Left ventricle myocardium inferior (tissue), 1 donor: ENCODE measurements at regions not wholly inside any gene's neighbourhood (a gene's known extent, or its start where the extent isn't known, plus 50 kb on each side); places are given as distances from the start of the nearest gene placed in this dataset.

Experiments
- DNase-seq: peaks from one replicate; pipeline ENCODE4 v3.0.0-alpha.2; 2020
- H3K27ac ChIP-seq: fragments of 200-600 bp; replicated peaks from 2 replicates; pipeline ENCODE4 v1.8.0; 2021
- H3K27me3 ChIP-seq: fragments of 200-600 bp; 2 replicates; pipeline ENCODE4 v1.8.0; 2021; ENCODE audit warnings: low read depth
- H3K36me3 ChIP-seq: fragments of 200-600 bp; 2 replicates; pipeline ENCODE4 v1.8.0; 2021
- H3K4me1 ChIP-seq: fragments of 200-600 bp; 2 replicates; pipeline ENCODE4 v1.8.0; 2021
- H3K4me3 ChIP-seq: fragments of 200-600 bp; 2 replicates; pipeline ENCODE4 v1.8.0; 2021; ENCODE audit warnings: mild to moderate bottlenecking, moderate library complexity
- H3K9me3 ChIP-seq: fragments of 200-600 bp; replicated peaks from 2 replicates; pipeline ENCODE4 v1.8.0; 2021
- intact Hi-C: fragments of 100-400 bp; cut with micrococcal nuclease; formaldehyde crosslinking; loops from one replicate; pipeline ENCODE4 v1.11.0; 2022
- TF ChIP-seq, protein P1 (sequence below): fragments of 200-600 bp; IDR thresholded peaks from 2 replicates; pipeline ENCODE4 v1.8.0; 2021; ENCODE audit warnings: antibody characterized with exemption, mild to moderate bottlenecking, borderline replicate concordance
- donor health status: DM: no; HTN: yes; CAD: no; lungs with severe emphysema.

DNA sequence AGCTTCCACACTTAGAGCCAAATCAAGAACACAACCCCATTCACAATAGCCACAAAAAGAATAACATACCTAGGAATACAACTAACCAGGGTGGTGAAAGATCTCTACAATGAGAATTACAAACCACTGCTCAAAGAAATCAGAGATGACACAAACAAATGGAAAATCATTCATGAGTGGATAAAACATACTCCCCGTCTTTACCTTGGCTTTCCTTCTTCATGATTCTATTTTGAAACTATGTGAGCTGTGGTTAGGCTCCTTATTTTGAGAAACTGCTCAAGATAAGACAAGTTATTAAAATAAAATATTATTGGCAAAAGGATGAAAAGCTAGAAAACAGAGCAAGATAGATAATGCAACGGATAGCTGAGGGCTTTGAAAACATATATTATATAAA lies 598.1 kb upstream of the FAT1 start:
- Histone ChIP-seq H3K27me3 (no peaks in the 10 kb centered on the region), H3K4me1 (no peaks in the 10 kb centered on the region), H3K9me3 (no peaks in the 10 kb centered on the region), H3K36me3 (no peaks in the 10 kb centered on the region), H3K4me3 (no peak overlapping the region), H3K27ac (no peak overlapping the region)
- intact Hi-C loops, result no loop called here
- no peak for DNase-seq
- TF ChIP-seq, protein P1, sequence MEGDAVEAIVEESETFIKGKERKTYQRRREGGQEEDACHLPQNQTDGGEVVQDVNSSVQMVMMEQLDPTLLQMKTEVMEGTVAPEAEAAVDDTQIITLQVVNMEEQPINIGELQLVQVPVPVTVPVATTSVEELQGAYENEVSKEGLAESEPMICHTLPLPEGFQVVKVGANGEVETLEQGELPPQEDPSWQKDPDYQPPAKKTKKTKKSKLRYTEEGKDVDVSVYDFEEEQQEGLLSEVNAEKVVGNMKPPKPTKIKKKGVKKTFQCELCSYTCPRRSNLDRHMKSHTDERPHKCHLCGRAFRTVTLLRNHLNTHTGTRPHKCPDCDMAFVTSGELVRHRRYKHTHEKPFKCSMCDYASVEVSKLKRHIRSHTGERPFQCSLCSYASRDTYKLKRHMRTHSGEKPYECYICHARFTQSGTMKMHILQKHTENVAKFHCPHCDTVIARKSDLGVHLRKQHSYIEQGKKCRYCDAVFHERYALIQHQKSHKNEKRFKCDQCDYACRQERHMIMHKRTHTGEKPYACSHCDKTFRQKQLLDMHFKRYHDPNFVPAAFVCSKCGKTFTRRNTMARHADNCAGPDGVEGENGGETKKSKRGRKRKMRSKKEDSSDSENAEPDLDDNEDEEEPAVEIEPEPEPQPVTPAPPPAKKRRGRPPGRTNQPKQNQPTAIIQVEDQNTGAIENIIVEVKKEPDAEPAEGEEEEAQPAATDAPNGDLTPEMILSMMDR, result no peak

DNA sequence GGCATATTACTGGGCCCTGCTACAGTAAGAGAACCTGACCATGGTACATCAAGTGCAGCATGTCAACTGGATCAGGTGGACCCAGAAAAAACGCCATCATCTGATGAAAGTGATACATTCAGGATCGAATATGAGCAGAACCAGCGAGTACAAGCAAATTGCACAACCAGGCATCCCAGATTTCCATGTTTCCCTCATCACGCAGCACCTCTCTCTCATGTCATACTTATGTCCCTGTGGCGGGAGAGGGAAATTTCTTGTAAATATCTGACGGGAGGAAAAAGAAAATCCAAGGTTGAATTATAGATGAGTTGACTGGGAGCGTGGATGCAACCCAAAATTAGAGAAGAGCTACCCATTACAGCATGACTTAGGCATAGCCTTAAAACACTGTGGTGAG lies 608.5 kb upstream of the FAT1 start:
- Histone ChIP-seq H3K36me3 (no peaks in the 10 kb centered on the region), H3K4me1 (no peaks in the 10 kb centered on the region), H3K27ac (no peak overlapping the region), H3K9me3 (no peaks in the 10 kb centered on the region), H3K27me3 (no peaks in the 10 kb centered on the region), H3K4me3 (no peak overlapping the region)
- intact Hi-C loops, result no loop called here
- TF ChIP-seq, protein P1, result no peak
- no peak for DNase-seq

DNA sequence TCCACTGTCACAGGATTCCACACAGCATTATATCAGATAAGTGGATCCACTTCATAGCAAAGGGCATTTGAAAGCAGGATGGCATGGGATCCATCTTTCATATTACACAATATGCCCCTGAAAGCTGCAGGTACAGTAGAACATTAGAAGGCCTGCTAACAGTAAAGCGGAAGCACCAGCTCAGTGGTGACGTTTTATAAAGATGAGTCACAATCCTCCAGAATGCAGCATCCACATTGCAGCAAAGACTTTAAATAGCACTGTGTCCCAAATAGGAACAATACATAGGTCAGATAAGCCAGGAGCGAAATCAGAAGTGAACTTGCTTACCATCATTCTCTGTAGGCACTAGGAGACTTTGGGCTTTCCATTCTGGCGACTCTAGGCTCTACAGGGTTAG lies 609.5 kb upstream of the FAT1 start:
- Histone ChIP-seq H3K36me3 (no peaks in the 10 kb centered on the region), H3K9me3 (peaks cover 8% of the 10 kb centered on the region), H3K4me1 (no peaks in the 10 kb centered on the region), H3K27me3 (no peaks in the 10 kb centered on the region), H3K4me3 (no peak overlapping the region), H3K27ac (no peak overlapping the region)
- intact Hi-C loops, result no loop called here
- TF ChIP-seq, protein P1, result no peak
- no peak for DNase-seq

DNA sequence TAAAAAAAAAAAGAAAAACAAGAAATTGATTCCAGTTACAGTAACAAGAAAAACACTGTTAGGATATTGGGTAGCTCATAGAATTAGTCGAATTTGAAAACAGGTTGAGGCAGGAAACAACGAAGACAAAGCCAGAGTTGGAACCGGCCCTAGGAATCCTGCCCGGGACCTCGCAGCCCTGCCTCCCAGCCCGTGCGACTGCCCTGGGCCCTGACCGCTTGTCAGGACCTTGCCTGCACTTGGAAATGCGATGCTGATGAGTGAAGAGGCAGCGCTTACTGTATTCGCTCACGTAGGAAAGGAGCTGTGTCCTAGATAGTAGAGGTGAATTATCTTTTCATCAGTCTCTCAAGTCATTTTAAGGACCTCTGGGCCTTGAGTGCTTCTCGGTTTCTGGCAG lies 611.7 kb upstream of the FAT1 start:
- Histone ChIP-seq H3K4me3 (no peak overlapping the region), H3K27me3 (no peaks in the 10 kb centered on the region), H3K36me3 (no peaks in the 10 kb centered on the region), H3K9me3 (peaks cover 15% of the 10 kb centered on the region), H3K27ac (no peak overlapping the region), H3K4me1 (no peaks in the 10 kb centered on the region)
- TF ChIP-seq, protein P1, result no peak
- DNase-seq, result no peak
- intact Hi-C loops, result no loop called here

DNA sequence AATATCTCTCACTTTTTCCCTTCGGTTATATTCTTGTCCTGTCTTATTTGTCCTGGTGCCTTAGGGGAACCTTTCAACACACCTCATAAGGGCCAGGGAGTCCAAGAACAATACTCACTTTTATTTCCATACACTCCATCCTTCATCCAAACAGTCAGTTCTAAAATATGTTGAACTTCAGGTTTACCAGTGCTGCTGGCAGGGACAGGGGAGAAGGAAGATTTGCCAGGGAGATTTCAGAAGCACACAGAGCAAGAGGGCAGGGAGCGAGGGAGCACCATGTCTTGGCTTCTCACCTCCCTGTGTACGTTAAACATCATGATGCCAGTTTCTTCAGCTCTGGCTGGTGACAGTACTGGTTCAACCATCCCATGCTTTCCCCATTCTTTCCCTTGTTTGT lies 631.1 kb upstream of the FAT1 start:
- TF ChIP-seq, protein P1, result no peak
- no peak overlapping the region for H3K4me3 ChIP-seq
- no peaks in the 10 kb centered on the region for H3K9me3 ChIP-seq
- no peaks in the 10 kb centered on the region for H3K27me3 ChIP-seq
- H3K4me1 ChIP-seq, result no peaks in the 10 kb centered on the region
- H3K27ac ChIP-seq, result no peak overlapping the region
- H3K36me3 ChIP-seq, result no peaks in the 10 kb centered on the region
- intact Hi-C loops, result no loop called here
- no peak for DNase-seq
